ENCODE measurements at regions not wholly inside any gene's neighbourhood (a gene's known extent, or its start where the extent isn't known, plus 50 kb on each side); places are given as distances from the start of the nearest gene placed in this dataset.

DNA sequence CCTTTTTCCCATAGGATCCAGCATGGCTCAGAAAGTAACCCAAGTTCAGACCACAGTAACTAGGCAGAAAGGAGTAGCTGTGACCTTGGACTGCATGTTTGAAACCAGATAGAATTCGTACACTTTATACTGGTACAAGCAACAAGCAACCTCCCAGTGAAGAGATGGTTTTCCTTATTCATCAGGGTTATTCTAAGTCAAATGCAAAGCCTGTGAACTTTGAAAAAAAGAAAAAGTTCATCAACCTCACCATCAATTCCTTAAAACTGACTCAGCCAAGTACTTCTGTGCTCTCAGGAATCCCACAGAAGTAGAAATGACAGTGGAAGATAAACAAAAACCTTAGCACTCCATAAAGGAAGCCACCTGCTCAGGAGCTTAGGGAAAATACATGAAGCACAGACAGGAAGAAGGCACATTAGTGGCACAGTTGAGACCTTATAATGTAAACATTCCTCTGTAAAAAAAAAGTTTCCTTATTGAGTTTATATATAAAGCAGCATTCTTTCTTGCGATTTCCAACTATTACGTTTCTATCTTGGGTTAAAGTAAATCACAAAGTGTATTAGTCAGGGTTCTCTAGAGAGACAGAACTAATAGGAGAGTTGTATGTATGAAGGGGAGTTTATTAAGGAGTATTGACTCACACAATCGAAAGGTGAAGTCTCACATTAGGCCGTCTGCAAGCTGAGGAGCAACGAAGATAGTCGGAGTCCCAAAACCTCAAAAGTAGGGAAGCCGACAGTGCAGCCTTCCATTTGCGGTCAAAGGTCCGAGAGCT lies 398.4 kb downstream of the DAD1 start:
- H3K27ac ChIP-seq, result no peak overlapping the region
- TF ChIP-seq, protein P1, sequence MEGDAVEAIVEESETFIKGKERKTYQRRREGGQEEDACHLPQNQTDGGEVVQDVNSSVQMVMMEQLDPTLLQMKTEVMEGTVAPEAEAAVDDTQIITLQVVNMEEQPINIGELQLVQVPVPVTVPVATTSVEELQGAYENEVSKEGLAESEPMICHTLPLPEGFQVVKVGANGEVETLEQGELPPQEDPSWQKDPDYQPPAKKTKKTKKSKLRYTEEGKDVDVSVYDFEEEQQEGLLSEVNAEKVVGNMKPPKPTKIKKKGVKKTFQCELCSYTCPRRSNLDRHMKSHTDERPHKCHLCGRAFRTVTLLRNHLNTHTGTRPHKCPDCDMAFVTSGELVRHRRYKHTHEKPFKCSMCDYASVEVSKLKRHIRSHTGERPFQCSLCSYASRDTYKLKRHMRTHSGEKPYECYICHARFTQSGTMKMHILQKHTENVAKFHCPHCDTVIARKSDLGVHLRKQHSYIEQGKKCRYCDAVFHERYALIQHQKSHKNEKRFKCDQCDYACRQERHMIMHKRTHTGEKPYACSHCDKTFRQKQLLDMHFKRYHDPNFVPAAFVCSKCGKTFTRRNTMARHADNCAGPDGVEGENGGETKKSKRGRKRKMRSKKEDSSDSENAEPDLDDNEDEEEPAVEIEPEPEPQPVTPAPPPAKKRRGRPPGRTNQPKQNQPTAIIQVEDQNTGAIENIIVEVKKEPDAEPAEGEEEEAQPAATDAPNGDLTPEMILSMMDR (IDR thresholded peaks at IDR 0.05), result no peak
- DNase-seq, result no peak
- intact Hi-C loops (cut with DNase I), result no loop called here
- peak; percentile 32 for ATAC-seq
- no peak overlapping the region for H3K4me3 ChIP-seq
- H3K9me3 ChIP-seq, result no peaks in the 10 kb centered on the region
- H3K4me1 ChIP-seq, result no peaks in the 10 kb centered on the region
- H3K36me3 ChIP-seq, result no peaks in the 10 kb centered on the region
- no peaks in the 10 kb centered on the region for H3K27me3 ChIP-seq

DNA sequence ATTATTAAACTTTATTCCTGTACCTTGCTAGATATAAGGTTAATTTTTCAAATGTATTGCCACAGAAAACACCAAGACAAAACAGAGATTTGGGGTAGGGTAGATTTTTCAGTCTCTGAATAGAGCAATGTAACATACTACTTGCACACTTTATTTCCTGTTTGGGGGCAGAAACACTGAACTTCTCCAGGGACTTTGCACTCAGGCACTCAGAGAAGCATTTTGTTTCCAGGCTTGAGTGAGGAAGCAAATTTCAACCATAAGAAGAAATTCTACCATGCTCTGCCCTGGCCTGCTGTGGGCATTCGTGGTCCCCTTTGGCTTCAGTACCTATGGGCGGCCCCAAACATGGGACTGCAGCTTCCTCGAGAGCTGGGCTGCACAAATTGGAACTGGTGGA lies 399.1 kb downstream of the DAD1 start:
- TF ChIP-seq, protein P1 (IDR thresholded peaks at IDR 0.05), result no peak
- Histone ChIP-seq H3K36me3 (no peaks in the 10 kb centered on the region), H3K27me3 (no peaks in the 10 kb centered on the region), H3K4me1 (no peaks in the 10 kb centered on the region), H3K4me3 (no peak overlapping the region), H3K9me3 (no peaks in the 10 kb centered on the region), H3K27ac (no peak overlapping the region)
- ATAC-seq (no peak), DNase-seq (no peak)
- intact Hi-C loops (cut with DNase I), result no loop called here

DNA sequence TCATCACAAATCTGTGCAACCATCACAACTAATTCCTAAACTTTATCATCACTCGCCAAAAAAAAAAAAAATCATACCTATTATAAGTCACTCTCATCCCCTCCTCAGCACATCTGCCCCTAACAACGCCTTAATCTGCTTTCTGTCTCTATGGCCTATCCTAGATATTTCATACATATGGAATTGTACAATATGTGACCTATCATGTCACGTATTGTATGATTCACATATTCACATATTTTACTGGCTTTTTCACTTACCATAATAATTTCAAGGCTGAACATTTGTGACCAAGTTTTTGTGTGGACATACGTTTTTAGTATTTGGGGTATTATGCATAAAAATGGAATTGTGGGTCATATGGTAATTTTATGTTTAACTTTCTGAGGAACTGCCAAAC lies 400.7 kb downstream of the DAD1 start:
- TF ChIP-seq, protein P1 (IDR thresholded peaks at IDR 0.05), result no peak
- intact Hi-C loops (cut with DNase I), result no loop called here
- no peaks in the 10 kb centered on the region for H3K4me1 ChIP-seq
- H3K4me3 ChIP-seq, result no peak overlapping the region
- H3K27me3 ChIP-seq, result no peaks in the 10 kb centered on the region
- no peaks in the 10 kb centered on the region for H3K9me3 ChIP-seq
- DNase-seq (no peak), ATAC-seq (no peak)
- H3K36me3 ChIP-seq, result no peaks in the 10 kb centered on the region
- no peak overlapping the region for H3K27ac ChIP-seq

DNA sequence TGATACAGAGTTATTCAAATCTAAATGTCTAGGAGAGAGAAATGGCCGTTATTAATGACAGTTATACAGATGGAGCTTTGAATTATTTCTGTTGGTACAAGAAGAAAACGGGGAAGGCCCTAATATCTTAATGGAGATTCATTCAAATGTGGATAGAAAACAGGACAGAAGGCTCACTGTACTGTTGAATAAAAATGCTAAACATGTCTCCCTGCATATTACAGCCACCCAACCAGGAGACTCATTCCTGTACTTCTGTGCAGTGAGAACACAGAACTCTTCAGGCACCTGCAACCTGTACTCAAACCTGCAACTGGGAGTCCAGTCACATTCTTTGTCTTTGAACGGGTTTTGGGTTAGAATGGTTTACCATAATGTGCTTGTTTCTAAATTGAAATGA lies 403.2 kb downstream of the DAD1 start:
- no peak for ATAC-seq

DNA sequence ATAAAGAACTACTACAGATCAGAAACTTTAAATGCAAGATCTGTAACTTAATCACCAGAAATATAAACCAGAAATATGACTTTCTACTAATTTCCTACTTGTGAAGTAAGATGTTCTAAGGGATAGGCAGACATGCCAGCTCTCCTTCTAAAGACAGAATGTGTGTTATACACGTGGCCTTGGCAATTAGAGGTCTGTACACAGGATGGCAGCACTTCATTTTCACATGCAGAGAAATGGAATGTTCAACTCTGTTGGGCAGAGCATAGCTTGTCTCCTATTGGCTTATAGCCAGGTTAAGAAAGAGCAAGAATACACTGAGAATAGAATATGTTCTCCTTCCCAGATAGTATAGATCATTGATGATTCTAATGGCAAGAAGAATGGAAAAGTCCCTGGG lies 403.8 kb downstream of the DAD1 start:
- Histone ChIP-seq H3K4me1 (no peaks in the 10 kb centered on the region), H3K36me3 (no peaks in the 10 kb centered on the region), H3K27me3 (no peaks in the 10 kb centered on the region), H3K4me3 (no peak overlapping the region), H3K9me3 (no peaks in the 10 kb centered on the region), H3K27ac (no peak overlapping the region)
- TF ChIP-seq, protein P1 (IDR thresholded peaks at IDR 0.05), result no peak
- ATAC-seq, result no peak
- intact Hi-C loops (cut with DNase I), result no loop called here
- no peak for DNase-seq

More for the DNA sequence above, 403.2 kb downstream of the DAD1 start:
- Histone ChIP-seq H3K4me1 (no peaks in the 10 kb centered on the region), H3K9me3 (no peaks in the 10 kb centered on the region), H3K27ac (no peak overlapping the region), H3K4me3 (no peak overlapping the region), H3K27me3 (no peaks in the 10 kb centered on the region), H3K36me3 (no peaks in the 10 kb centered on the region)
- no peak for DNase-seq
- intact Hi-C loops (cut with DNase I), result no loop called here
- TF ChIP-seq, protein P1 (IDR thresholded peaks at IDR 0.05), result no peak

Data from left lung (tissue), 4 donors.